HG03439 (cell line): ENCODE measurements at regions not wholly inside any gene's neighbourhood (a gene's known extent, or its start where the extent isn't known, plus 50 kb on each side); places are given as distances from the start of the nearest gene placed in this dataset.
"Not testable (repeated sequence)": the region's sequence is repeated elsewhere in the genome, so short reads cannot be mapped to it uniquely, and the experiment has no call there.

ENCODE experiments used
- ATAC-seq: cut with Tn5 transposase; IDR thresholded peaks from one replicate; pipeline ENCODE4 v1.9.1; 2021; ENCODE audit warnings: mild to moderate bottlenecking, moderate library complexity; ENCODE audit not compliant: unreplicated experiment

DNA sequence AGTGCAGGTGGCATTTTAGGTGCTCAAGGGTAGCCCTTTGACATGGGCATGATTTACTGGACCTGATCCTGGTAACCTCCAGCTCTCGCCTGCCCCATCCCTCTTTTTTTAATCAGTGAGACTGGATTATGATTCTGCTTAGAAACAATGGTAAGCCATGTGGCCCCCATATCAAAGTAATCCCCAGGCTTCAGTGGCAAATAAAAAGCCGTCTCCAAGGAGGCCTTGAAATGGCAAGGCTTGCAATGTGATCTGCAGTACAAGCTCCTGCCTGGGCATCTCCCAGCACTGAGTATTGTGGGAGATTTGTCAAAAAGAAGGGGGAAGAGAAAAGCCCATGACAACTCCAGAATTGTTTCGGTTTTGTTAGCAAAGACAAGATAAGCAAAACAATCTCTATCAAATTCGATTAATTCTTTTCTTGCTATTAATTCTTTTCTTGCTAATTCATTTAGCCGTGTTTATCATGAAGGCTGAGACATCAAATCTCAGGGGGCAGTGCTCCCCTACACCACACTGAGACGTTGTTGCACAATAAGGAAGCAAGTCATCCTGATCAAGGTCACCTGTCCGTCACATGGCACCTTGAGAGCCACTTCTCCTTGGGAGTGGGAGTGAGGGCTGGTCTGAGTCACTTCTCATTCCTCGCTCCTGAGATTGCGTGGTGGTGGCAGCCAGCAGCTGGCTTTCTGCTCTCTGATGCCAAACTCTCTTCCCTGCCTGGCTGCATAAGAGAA lies 312.7 kb upstream of the GATB start:
- no peak for ATAC-seq

DNA sequence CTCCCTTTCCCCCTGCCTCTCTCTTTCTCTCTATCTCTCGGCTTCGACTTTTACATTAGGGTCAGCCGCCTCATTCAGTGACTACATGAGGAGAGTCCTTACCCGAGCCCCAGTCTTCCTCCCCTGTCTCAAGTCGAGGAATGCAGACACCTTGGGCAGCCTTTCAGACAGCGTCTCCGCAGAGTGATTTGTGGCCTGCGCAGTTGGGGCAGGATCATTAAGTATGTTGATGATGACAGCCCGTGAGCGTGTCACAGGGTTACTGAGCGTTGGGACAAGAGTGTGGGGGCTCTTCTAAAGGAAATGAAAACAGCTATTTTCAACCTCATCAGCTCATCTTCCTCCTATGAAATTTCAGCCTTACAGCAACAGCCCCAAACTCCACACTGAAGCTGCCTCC lies 312.1 kb upstream of the GATB start:
- ATAC-seq, result no peak

DNA sequence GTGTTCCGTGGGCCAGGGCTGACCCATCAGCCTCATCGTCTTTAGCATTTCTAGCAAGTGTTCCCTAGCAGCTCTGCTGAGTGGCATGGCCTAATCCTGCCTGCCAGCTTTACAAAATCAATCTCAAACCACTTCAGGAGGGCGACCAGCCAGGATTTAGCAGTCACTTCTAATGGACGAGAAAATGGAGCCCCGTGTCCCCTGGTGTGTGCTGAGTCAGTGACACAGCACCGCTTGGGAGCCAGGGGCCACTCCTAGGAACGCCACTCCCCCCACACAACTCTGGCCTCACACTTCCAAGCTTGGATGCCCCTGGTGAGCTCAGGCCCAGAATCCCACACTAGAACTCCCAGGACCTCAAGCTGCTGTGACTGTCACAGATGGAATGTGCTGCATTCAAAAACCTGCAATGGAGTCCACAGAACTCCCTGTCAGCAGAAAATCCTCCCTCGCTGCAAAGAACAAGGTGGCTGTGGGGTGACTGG lies 311.2 kb upstream of the GATB start:
- no peak for ATAC-seq

DNA sequence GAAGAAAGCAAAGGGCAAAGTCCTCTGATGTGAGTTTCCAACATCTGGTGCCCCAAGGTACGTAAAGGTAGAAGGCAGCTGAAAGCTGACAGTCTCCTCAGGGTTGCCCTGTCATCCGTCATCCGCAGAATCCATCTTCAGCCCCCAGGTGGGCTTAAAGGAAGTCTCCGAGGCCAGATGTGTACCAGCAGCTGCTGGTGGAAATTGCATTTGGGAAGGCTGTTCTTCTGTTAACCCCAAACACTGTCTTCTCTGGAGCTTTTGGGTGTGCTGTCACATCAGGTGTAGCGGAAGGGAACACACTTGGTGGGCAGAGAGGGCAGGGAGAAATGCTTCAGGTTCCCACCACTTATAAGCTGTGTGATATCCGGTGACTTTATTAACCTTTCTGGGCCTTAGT lies 310.0 kb upstream of the GATB start:
- no peak for ATAC-seq

DNA sequence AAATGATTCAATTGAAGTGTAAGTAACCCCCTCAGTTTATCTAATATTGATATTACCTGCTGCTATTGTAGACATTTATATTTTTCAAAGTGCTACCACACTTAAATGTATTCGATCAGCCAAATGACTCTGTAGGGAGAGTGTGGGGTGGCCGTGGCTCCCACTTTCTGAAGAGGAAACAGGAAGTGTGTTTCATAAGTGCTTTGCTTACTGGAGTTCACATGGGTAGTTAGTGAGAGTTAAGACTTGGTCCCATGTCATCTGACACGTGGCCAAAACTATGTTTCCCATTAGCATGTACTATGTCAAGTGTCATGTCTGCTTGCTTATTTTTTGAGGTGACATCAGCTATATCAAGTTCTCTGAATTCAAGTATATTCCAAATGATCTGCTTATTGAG lies 308.1 kb upstream of the GATB start:
- no peak for ATAC-seq

DNA sequence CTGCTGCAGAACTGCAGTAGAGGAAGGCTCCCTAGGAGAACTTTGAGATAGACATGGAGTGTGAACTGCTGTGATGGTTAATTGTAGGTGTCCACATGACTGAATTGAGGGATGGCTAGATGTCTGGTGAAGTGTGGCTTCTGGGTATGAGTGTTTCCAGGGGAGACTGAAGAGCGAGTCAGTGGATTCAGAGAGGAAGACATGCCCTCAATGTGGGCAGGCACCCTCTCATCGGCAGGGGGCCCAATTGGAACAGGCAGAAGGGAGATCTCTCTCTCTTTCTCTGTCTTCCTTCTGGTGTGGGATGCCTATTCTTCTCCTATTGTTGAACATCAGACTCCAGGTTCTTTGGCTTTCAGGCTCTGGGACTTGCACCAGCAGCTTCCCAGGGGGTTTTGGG lies 304.7 kb upstream of the GATB start:
- ATAC-seq, result no peak

DNA sequence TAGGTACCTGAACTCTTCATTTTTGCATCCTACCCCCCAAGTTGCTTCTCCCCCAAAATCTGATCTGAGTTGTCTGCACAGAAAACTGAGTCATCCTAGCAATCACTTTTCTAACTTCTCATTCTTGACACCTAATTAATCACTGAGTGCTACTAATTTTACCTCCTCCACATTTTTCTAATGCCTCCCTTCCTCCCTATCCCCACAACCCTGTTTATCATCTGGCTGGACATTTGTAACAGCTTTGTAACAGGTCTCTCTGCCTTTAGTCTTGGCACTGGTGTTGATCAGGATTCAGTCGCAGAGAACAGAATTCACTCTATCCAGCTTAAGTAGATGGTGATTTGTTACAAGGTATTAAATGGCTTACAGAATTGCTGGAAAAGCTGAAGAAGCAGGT lies 303.9 kb upstream of the GATB start:
- no peak for ATAC-seq

DNA sequence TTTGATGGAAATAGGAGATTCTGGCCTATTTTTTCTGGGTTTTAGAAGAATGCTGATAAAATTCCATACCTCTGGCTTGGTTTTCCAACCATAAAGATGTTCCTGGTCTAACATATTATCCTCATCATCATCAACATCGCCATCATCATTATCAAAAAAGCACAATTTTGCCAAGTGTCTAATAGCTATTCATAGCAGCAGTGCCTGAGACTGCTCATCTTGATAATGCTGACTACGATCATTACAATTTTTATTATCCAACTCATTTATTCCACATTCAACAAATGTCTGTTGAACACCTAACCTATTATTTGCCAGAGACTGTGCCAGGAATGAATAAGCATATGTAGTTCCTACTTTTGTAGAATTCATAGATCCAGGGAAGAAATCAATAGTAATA lies 303.5 kb upstream of the GATB start:
- ATAC-seq, result no peak

DNA sequence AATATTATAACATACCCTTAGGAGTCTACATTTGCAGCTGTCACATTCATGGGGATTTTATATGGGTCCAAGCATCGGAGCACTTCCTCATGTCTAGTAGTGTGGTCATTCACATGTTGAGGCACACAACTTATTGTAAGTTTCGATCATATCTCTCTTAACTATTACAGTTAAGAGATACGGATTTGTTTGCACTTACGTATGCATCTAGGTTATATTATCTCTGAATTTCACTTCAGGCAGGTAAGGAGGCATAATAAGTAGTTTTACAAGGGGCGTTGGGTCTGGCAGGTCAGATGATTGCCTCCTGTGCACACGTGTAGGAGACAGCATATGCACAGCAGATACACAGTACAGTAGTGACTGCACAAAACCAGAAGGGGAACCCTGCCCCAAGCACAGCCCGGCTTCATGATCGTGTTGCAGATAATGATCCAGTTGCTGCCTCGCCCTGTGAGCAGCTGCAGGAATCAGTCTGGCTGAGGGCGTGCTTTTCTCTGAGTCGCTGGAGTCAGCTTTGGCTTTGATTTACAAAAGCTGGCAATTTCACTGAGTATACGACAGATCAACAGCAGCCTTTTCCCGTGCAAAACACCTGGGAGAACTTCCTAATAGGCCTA lies 302.9 kb upstream of the GATB start:
- ATAC-seq, result no peak

DNA sequence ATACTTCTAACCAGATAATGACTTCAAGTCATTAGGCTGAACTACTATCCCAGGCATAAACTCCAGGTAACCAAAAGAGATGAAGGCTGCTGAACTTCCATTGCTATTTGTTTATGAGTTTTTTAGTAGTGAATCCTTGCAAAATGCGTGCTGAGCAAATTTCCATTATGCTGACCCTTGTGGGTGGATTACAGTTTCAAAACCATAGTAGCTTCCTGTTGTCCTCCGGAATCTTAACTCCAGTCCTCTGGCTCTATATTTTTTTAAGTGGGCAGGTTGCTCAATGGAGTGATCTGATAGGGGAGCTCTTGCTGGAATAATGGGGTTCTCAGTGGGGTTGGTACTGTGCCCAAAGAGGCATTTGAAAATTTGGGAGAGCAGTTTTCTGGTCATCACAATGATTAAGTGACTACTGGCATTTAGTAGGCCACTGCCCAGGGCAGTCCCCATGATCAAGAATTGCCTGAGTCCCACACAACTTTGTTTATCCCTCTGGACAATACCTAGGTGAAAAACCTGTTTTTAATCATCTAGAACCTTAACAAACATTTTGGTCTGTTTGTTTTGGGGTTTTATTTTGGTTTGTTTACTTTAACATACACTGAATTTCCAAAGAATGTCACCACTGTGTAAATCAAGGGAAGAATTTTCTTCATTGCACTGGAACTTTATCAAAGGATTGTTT lies 302.3 kb upstream of the GATB start:
- no peak for ATAC-seq

DNA sequence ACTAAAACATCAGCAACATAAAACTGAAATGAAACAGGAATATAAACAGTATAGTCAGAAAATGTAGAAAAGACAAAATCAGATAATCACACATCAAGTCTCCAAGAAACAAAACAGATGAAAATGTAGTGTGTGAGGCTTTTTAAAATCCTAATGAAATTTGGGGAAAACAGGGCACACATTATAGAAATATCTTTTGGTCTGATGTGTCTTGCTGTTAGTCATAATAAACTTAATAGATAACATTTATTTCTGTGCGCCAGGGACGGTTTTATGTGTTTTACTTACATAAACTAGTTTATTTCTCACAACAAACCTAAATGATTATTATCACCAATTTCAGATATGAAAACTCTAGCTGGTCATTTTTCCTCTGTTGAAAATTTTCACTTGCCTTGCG lies 293.9 kb upstream of the GATB start:
- ATAC-seq, result no peak

DNA sequence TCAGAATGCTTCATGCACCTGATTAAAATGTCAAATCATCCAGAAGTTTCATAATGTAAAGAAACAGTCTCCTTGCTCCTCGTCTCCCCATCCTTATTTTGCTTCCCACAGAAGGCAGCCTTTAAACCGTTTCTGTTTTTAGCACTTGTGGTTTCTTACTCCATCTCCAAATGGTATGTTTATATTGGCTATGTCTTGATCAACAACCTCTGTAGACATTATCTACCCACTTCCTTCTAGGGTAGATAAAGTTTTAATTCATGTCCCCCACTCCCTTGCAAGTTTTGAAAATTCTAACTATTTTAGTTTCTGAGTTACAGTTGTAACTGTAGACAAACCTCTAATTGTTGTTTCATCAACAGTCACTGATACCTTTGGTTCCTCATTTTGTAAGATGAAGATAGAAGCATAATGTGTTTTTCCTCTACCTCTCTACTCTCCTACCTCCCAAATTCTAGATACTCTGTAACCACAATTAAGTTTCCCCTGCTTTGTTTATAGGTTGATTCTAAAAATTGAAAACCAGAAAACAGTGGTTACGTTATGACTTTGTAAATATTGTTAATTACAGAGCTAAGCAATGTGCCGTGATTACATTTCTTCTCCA lies 291.7 kb upstream of the GATB start:
- no peak for ATAC-seq

DNA sequence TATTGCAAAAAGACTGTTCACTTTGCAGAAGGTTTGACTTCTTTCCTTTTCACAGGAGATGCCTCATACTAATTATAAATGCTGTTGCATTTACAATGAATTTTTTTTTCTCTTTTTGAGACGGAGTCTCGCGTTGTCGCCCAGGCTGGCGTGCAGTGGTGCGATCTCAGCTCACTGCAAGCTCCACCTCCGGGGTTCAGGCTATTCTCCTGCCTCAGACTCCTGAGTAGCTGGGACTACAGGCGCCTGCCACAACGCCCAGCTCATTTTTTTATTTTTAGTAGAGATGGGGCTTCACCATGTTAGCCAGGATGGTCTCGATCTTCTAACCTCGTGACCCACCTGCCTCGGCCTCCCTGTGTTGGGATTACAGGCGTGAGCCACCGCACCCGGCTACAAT lies 290.5 kb upstream of the GATB start:
- not testable (repeated sequence) for ATAC-seq

DNA sequence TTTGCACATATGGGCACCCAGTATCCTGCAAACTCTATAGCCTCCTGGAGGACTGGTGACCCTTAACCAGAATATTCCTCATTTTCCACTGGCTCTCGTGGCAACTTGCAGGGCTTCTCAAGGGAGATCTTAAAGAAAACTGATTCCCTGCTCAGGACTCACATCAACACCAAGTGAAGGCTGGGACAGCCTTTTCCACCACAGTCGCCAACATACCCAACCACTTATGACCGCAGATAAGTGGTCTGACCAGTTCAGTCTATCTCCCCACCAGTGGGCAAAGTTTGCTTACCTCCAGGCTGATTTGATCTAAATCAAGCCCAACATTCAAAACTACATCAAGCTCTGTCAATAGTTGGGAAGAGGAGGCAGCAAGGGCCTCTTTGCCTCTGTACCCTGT lies 289.3 kb upstream of the GATB start:
- ATAC-seq, result no peak

DNA sequence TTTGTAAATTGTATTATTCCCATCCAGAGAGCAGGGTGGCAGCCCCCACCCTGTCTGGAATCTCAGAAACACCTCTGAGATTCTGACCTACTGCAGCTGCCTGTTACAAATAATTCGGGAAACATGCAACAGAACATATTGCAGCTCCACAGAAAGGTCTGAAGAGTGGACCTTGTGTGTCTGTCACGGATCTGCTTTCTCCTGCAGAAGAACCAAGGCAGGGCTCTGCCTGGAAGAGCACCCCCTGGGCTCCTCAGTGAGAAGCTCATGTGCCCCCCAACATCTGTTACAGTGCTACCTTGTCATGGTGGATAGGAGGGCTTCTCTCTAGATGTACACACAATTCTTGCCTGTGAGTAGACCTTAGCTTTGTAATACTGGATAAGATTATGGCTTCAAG lies 286.6 kb upstream of the GATB start:
- ATAC-seq, result no peak

DNA sequence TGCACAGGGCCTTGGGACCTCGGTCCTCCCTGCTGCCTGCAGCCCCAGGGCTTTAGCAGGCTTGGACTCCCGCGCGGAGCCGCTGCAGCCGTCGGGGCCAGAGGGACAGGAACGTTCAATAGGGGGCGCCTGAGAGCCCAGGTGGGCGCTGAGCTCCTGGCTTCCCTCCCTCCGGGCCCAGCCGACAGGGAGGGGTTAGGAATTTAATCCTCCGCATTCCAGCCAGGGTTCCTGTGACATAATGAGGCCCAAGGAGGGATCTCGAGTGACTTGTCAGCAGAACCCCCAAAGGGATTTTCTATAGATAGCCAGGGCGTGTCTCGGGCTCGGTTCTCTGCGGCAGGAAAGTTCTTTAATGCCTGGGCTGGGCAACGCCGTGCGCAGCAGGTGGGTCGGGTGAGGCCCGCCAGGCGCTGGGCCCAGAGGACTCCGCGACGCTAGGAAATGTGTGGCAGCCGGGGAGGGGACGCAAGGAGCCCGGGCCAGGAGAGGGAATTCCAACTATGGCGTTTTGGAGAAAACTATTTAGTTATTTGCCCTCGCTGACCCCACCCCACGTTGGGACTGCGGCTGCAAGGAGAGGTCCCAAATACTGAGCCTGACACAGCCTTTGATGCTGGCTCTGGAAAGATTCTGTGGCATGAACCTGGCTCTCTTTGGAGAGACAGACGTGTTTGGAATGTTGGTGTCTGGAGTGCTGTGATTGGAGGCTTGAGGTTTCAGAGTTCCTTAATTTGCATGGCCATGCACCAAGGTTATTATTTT lies 285.2 kb upstream of the GATB start:
- no peak for ATAC-seq

DNA sequence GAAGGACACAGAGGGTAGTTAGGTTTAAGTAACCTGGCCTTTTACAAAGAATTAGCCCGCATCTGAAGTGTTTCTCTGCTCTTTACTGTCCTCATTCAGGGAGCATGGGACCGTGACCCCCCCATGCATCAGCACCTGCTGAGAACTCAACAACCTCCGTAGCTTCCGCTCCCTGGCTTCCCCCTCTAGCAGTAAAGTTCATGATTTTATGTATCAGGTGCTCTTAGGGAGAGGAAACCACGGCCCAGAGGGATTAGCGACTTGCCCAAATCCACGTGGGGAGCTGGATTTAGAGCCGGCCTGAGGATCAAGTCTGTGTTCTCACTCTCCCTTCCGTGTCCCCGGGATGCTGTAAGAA lies 284.6 kb upstream of the GATB start:
- no peak for ATAC-seq

DNA sequence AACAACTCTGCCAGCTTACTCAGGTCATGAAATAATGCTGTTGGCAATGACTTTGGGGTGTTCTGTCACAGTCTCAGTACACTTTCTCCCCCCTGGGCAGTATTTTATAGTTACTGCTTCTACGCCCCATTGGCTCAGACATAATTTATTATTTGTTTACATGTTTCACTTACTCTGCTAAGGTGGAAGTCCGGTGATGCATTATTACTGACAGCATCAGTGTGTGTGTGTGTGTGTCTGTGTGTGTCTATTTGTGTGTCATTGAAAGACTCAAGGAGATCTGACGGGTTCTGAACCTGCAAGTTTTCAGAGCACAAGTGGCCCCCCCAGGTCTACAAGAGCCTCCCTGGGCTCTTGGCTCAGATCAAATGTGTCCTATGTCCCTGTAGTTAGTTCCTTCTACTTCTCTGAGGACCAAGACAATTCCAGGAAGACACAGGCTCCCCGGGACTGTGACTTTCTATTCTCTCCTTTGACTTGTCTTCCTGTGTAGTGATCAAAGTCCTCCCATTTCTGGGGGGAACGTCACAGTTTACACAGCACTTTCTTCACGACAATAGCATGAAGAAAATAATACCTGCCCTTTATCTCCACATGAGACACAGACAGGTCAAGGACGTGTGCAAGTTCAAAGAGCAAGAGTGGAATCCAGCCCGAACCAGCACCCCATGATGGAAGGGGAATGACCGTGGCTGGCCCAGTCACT lies 283.7 kb upstream of the GATB start:
- no peak for ATAC-seq

DNA sequence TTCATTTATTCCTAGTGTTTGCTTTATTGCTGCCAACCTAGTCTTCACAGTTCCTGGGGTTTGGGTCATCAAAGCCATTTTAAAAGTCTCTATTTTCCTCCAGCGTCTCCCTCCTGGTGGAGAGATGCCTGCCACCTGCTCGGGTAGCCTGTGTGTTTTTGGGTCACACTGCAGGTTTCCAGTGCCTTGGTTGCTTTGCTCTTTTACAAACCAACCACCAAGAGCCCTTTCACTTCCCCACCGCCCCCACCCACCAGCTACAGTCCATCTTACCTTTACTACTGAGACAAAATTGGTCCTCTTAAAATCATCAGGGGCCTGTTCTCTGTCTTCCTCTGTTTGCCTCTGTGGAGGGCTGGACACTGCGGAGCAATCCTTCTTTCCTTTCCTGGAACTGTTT lies 280.5 kb upstream of the GATB start:
- ATAC-seq, result no peak

DNA sequence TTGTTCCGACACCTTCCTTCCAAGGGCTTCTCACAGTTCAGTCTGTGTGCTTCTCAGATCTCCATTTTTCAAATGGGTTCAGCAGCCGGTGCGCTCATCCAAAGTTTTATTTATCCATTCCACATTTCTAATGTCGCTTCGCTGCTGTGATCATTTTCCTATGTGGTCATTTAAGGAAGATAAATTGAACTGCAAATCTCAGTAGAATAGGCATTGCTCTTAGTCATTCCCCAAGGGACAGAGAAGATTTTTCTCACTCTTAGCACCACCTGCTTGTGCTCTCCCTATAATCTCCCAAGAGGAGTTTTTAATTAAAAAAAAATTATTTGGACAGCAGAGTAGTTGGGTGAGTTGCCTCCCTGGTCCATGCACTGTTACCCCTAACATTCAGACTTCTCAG lies 278.9 kb upstream of the GATB start:
- no peak for ATAC-seq
